ENCODE measurements at regions not wholly inside any gene's neighbourhood (a gene's known extent, or its start where the extent isn't known, plus 50 kb on each side); places are given as distances from the start of the nearest gene placed in this dataset.

GRCh38 chr17:70786081-70786480 is 616.7 kb downstream of the KCNJ2 start:
- no peak for DNase-seq (ENCODE audit: low spot score)

GRCh38 chr17:70787721-70788300 is 618.5 kb downstream of the KCNJ2 start:
- no peak for DNase-seq (ENCODE audit: low spot score)

GRCh38 chr17:70791748-70792443 is 622.6 kb downstream of the KCNJ2 start:
- no peak for DNase-seq (ENCODE audit: low spot score)

- DNase-seq (ENCODE audit: low spot score) = no peak
Measured at GRCh38 chr17:70794738-70795137, 625.4 kb downstream of the KCNJ2 start.

GRCh38 chr17:70795620-70796019 is 626.3 kb downstream of the KCNJ2 start:
- DNase-seq (ENCODE audit: low spot score) = no peak

GRCh38 chr17:70796757-70797156 is 627.4 kb downstream of the KCNJ2 start:
- no peak for DNase-seq (ENCODE audit: low spot score)

- no peak for DNase-seq (ENCODE audit: low spot score)
Measured at GRCh38 chr17:70797166-70797565, 627.8 kb downstream of the KCNJ2 start.

GRCh38 chr17:70804161-70804560 is 634.8 kb downstream of the KCNJ2 start:
- DNase-seq (ENCODE audit: low spot score) = no peak

GRCh38 chr17:70808596-70808995 is 639.3 kb downstream of the KCNJ2 start:
- peak; percentile 37 for DNase-seq (ENCODE audit: low spot score)

- DNase-seq (ENCODE audit: low spot score) = no peak
Measured at GRCh38 chr17:70810609-70811008, 641.3 kb downstream of the KCNJ2 start.

- no peak for DNase-seq (ENCODE audit: low spot score)
Measured at GRCh38 chr17:70813355-70813930, 644.1 kb downstream of the KCNJ2 start.

GRCh38 chr17:70819183-70819582 is 649.9 kb downstream of the KCNJ2 start:
- DNase-seq (ENCODE audit: low spot score) = no peak

- no peak for DNase-seq (ENCODE audit: low spot score)
Measured at GRCh38 chr17:70820276-70820675, 650.9 kb downstream of the KCNJ2 start.

GRCh38 chr17:70825321-70826125 is 656.2 kb downstream of the KCNJ2 start:
- DNase-seq (ENCODE audit: low spot score) = no peak

GRCh38 chr17:70829876-70830275 is 660.5 kb downstream of the KCNJ2 start:
- no peak for DNase-seq (ENCODE audit: low spot score)

- no peak for DNase-seq (ENCODE audit: low spot score)
Measured at GRCh38 chr17:70834039-70834438, 664.7 kb downstream of the KCNJ2 start.

- no peak for DNase-seq (ENCODE audit: low spot score)
Measured at GRCh38 chr17:70848785-70849184, 679.5 kb downstream of the KCNJ2 start.

- DNase-seq (ENCODE audit: low spot score) = peak; percentile 8
Measured at GRCh38 chr17:70855401-70856054, 686.2 kb downstream of the KCNJ2 start.

- DNase-seq (ENCODE audit: low spot score) = no peak
Measured at GRCh38 chr17:70857351-70857750, 688.0 kb downstream of the KCNJ2 start.

- DNase-seq (ENCODE audit: low spot score) = no peak
Measured at GRCh38 chr17:70859829-70860228, 690.5 kb downstream of the KCNJ2 start.

GRCh38 chr17:70862295-70862694 is 693.0 kb downstream of the KCNJ2 start:
- no peak for DNase-seq (ENCODE audit: low spot score)
